ENCODE measurements at regions not wholly inside any gene's neighbourhood (a gene's known extent, or its start where the extent isn't known, plus 50 kb on each side); places are given as distances from the start of the nearest gene placed in this dataset.

DNA sequence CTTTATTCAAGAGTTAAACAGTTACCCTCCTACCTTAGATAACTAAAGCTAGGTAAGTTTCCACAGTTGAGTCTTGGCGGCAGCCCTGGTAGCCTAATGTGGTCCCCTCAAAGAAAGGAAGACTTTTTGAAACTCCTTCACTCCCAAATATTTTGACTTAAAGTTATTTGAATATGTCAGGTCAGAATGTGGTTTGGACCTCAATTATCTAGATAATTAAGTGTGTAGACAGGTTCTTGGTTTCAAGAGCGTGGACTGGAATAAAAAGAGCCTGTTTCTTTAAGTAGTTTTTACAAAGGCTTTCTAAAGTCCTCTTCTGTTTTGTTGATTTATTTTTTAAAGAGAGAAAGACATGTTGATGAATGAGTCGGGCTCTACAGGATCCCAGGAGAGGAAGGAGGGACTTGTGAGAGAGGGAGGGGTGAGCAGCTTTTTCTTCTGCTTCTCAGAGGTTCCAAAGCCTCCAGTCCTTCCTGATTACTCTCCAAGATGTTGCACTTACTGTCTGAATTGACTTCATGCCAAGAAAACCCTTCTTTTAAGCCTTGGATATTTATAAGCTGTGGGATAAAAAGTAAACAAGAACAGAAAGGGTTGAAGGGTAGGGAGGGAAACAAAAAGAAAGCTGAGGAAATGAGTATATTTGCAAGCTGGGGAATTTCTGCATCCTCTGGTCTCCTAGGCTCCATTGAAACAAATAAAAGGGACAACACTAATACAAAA lies 457.4 kb downstream of the IGSF11 start:
- H3K4me3 ChIP-seq (ENCODE audit: low read depth, low read length): no peak overlapping the region
- TF ChIP-seq, protein P1, sequence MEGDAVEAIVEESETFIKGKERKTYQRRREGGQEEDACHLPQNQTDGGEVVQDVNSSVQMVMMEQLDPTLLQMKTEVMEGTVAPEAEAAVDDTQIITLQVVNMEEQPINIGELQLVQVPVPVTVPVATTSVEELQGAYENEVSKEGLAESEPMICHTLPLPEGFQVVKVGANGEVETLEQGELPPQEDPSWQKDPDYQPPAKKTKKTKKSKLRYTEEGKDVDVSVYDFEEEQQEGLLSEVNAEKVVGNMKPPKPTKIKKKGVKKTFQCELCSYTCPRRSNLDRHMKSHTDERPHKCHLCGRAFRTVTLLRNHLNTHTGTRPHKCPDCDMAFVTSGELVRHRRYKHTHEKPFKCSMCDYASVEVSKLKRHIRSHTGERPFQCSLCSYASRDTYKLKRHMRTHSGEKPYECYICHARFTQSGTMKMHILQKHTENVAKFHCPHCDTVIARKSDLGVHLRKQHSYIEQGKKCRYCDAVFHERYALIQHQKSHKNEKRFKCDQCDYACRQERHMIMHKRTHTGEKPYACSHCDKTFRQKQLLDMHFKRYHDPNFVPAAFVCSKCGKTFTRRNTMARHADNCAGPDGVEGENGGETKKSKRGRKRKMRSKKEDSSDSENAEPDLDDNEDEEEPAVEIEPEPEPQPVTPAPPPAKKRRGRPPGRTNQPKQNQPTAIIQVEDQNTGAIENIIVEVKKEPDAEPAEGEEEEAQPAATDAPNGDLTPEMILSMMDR (IDR thresholded peaks at IDR 0.05; ENCODE audit: insufficient read depth, low read depth, low read length): no peak
- DNase-seq (ENCODE audit: low read depth): no peak

DNA sequence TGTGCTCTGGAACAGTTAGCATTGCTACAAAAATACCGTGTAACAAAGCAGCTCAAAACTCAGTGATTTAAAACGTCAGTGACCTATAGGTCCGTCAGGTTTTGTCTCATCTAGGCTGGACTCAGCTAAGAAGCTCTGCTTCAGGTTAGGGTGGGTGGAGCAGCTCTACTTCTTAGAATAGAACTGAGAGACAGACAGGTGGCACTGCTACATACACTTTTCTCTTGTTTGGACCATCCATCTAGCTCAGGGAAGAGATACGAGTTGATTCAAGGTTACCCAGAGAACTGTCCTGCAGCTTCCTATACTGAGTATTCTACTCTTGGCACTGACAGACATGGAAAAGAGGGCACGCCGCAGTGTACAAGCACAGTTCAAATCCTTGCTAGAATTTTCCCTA lies 456.1 kb downstream of the IGSF11 start:
- no peak for DNase-seq (ENCODE audit: low read depth)
- TF ChIP-seq, protein P1 (IDR thresholded peaks at IDR 0.05; ENCODE audit: insufficient read depth, low read depth, low read length): no peak

DNA sequence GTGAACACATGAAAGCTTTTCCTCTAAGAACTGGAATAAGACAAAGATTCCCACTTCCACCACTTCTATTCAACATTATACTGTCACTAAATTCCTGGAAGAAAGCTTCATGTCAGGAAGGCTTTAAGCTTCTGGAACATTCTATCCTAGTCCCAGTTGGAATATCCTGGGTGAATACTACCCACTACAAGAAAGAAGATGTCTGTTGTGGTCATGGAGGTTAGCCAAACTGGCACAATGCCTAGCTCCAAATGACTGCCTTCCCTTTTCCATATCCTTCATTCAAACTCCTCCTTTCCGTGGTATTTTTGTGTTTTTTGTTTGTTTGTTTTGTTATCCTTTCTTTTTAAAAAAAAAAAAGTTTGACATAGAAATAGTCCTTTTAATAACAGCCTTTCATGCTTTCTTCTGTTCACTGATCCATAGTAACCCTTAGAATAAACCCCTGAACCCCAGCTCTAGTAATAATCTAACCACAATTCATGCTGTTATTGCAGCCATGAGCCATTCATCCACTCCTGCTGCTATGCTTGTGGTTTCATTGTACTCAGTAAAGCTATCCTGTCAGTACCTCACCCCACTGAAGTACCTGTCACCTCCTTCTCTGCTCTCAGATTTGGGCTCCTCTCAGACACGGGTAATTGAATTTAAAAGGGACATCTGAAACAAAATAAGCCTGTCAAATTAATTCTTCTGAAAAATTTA lies 447.5 kb downstream of the IGSF11 start:
- no peak overlapping the region for H3K4me3 ChIP-seq (ENCODE audit: low read depth, low read length)
- no peak for DNase-seq (ENCODE audit: low read depth)
- TF ChIP-seq, protein P1 (IDR thresholded peaks at IDR 0.05; ENCODE audit: insufficient read depth, low read depth, low read length): no peak

More for the DNA sequence above, 456.1 kb downstream of the IGSF11 start:
- H3K4me3 ChIP-seq (ENCODE audit: low read depth, low read length): no peak overlapping the region

DNA sequence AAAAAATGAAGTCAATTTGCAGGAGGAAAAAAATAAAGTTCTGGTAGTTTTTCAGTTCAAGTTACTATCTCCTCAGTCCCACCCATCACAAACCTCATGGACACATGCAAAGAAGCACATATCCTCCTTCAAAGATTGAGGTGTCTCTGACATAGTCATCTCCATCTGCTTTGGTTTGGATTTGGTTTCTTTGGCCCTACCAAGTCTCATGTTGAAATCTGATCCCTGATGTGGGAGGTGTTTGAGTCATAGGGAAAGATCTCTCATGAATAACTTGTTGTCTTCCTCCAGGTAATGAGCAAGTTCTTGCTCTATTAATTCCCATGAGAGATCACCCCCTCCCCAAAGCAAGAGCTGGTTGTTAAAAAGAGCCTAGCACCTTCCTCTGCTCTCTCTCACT lies 446.8 kb downstream of the IGSF11 start:
- no peak overlapping the region for H3K4me3 ChIP-seq (ENCODE audit: low read depth, low read length)
- no peak for DNase-seq (ENCODE audit: low read depth)
- TF ChIP-seq, protein P1 (IDR thresholded peaks at IDR 0.05; ENCODE audit: insufficient read depth, low read depth, low read length): no peak

DNA sequence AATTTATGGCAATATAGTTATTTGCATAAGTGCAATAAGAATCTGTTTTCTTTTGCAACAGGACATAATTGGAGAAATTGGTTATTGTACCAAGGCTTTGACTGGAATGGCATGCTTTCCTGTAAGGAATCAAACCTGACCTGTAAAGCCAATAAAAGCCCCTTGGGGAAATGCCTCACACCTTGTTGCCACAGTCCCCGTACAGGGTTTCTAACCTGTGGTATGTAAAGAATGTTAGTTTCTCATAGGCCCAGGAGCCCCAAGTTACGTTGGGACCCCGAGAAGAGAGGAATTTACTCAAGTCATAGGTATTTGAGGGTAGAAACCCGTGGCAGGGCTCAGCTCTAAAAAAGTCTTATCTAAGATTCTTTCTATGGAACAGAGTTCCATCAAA lies 441.4 kb downstream of the IGSF11 start:
- DNase-seq (ENCODE audit: low read depth): no peak
- no peak overlapping the region for H3K4me3 ChIP-seq (ENCODE audit: low read depth, low read length)
- TF ChIP-seq, protein P1 (IDR thresholded peaks at IDR 0.05; ENCODE audit: insufficient read depth, low read depth, low read length): no peak

DNA sequence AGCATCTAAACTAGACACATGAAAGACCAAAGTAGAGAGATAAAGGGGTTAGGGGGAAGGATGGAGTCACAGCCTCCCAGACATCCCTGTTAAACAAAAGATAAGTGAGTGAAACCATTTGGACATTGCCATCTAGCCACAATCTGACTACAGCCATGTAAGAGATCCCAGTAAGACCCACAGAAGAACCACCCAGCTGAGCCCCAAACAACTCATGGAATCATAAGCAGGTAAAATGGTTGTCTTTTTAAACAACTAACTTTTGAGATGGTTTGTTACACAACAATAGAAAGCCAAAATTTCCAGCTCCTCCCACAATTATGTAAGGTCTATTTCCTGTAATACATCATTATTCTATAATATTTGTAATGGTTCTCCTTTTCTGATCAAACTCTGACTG lies 437.5 kb downstream of the IGSF11 start:
- TF ChIP-seq, protein P1 (IDR thresholded peaks at IDR 0.05; ENCODE audit: insufficient read depth, low read depth, low read length): no peak
- no peak for DNase-seq (ENCODE audit: low read depth)
- H3K4me3 ChIP-seq (ENCODE audit: low read depth, low read length): no peak overlapping the region
